GM13977 (cell line): ENCODE measurements at regions not wholly inside any gene's neighbourhood (a gene's known extent, or its start where the extent isn't known, plus 50 kb on each side); places are given as distances from the start of the nearest gene placed in this dataset.
A peak's percentile ranks its signal among the peaks of the same experiment; 100 is the strongest.

Experiments
- DNase-seq: peaks from one replicate; pipeline ENCODE4 v3.0.0; 2012; ENCODE audit warnings: low spot score
- CTCF ChIP-seq: IDR thresholded peaks from 2 replicates; pipeline ENCODE4 v1.5.1; 2012; ENCODE audit warnings: mild to moderate bottlenecking, control low read depth; ENCODE audit not compliant: insufficient read depth; ENCODE audit errors: extremely low read depth, missing control alignments
- in situ Hi-C: fragments of 300-500 bp; cut with MboI; formaldehyde crosslinking; loops from one replicate; pipeline ENCODE4 v1.12.0; 2022; ENCODE audit warnings: low sequenced_read_pairs, low pct_unique_long_range_greater_than_20kb, mixed read lengths, inconsistent platforms; ENCODE audit not compliant: unreplicated experiment

GRCh38 chr5:118060833-118061232, 927.5 kb downstream of the DTWD2 start:
- no peak for DNase-seq
- no peak for TF ChIP-seq CTCF
- in situ Hi-C loops = no loop called here

- in situ Hi-C loops = no loop called here
- TF ChIP-seq CTCF = no peak
- DNase-seq = no peak
Observed at GRCh38 chr5:118052503-118052902, 935.8 kb downstream of the DTWD2 start.

GRCh38 chr5:118044169-118044568, 944.2 kb downstream of the DTWD2 start:
- in situ Hi-C loops = no loop called here
- no peak for TF ChIP-seq CTCF
- no peak for DNase-seq

- no peak for TF ChIP-seq CTCF
- no peak for DNase-seq
- in situ Hi-C loops = no loop called here
Observed at GRCh38 chr5:118043531-118043930, 944.8 kb downstream of the DTWD2 start.

GRCh38 chr5:118042076-118042475, 946.3 kb downstream of the DTWD2 start:
- in situ Hi-C loops = no loop called here
- TF ChIP-seq CTCF = peak; percentile 7
- no peak for DNase-seq

- DNase-seq = no peak
- in situ Hi-C loops = no loop called here
- TF ChIP-seq CTCF = no peak
Observed at GRCh38 chr5:118040496-118040895, 947.9 kb downstream of the DTWD2 start.

- in situ Hi-C loops = no loop called here
- TF ChIP-seq CTCF = no peak
- no peak for DNase-seq
Observed at GRCh38 chr5:118033686-118034338, 954.5 kb downstream of the DTWD2 start.
